Fibroblast of peridontal ligament (primary cell): ENCODE measurements at regions not wholly inside any gene's neighbourhood (a gene's known extent, or its start where the extent isn't known, plus 50 kb on each side); places are given as distances from the start of the nearest gene placed in this dataset.
A peak's percentile ranks its signal among the peaks of the same experiment; 100 is the strongest.
"Not testable (repeated sequence)": the region's sequence is repeated elsewhere in the genome, so short reads cannot be mapped to it uniquely, and the experiment has no call there.

Source experiments
- DNase-seq: peaks from one replicate; pipeline ENCODE4 v3.0.0-alpha.2; 2010; ENCODE audit errors: extremely low read depth

DNA sequence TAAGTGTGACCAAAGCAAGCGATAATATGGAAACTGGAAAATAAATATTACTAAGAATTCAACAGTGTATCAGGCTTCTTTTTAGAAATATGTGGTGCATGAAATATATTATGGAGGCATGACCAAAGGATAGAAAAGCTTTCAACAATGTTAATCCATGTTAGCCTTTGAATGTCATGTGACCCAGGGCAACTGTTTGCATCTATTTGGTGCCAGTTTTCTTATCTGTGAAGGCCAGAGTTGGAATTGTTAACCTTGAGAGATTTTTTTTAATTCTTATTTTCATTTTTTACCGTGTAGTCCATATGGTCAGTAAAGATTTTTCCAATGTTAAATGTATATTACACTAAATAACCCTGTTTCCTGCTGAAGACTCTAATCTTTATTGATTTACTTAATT is 411.1 kb downstream of the BCKDHB start:
- no peak for DNase-seq

DNA sequence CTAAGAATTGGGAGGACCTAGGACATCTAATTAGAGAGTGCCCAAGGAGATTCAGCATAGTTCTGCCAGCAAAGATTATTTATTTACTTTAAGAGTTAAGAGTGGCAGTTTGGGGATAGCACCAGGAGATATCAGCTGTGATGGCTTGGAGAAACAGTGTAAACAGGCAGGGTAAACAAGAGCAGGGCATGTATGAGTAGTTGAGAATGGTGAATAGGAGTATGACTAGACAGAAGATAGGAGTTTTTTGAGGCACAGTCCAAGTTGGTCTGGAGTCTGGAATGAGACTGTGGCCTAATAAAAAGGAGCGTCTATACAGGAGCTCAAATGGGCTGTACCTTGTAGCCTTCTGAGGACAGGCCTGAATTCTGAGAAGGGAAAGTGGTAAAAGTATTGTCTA is 404.1 kb downstream of the BCKDHB start:
- DNase-seq, result not testable (repeated sequence)

DNA sequence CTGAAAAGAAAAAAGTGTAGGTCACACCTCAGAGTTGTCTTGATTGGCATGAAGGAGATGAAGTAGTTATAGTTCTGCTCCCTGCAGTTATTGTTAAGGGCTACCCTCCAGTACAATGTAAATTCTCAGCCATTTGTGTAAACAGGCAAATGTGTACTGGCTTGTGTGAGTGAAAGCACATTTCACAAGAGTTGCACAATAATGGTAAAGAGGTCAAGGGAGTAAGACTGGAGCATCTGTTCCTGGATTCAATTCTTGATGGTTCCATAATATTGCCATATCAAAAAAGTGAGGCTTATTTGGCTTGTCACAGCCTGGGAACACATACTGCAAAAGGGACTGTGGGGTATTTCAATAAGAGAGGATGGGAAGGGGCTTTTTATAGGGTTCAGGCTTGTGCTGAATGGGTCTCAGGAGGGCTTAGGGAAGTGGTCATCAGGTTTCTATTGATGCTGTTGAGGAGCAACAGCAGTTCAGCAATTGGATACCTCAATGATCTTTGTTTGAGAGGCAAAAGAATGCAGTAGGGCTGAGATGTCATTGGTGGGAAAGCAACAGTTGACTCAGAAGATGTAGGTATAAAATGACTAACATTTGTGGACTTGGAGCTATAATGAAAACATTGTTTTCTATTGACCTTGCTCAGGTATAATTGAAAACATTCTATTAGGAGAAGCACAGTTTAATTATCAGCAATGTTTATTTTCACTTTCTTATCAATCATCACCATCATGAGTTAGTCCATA is 402.6 kb downstream of the BCKDHB start:
- peak; percentile 68 for DNase-seq

DNA sequence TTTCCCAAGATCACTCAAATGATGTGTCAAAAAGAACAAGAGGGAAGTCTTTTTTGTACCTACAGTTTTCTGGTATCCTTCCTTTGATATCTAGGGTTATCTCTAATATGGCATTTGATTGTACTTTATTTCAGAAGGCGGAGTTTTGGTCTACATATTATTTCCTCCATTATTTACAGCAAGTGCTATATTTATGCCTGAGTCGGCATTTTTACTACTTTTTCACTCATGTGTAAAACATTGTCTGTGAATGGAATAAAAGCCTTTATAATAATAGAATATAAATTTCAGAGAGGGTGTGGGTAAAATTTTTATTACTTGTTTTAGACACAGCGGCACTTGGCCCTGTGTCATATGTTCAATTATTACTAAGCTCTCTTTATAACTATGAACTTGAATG is 398.4 kb downstream of the BCKDHB start:
- no peak for DNase-seq

DNA sequence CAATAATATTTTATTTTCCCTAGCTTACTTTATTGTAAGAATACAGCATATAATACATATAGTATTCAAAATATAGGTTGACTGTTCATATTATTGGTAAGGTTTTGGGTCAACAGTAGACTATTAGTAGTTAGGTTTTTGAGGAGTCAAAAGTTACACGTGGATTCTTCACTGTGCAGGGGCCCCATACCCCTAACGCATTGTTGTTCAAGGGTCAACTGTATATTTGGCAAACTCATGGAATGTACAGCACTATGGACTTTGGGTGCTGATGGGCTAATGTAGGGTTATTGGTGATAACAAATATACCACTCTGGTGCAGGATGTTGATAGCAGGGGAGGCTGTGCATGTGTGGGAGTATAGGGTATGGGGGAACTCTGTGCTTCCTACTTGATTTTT is 397.2 kb downstream of the BCKDHB start:
- DNase-seq, result no peak

DNA sequence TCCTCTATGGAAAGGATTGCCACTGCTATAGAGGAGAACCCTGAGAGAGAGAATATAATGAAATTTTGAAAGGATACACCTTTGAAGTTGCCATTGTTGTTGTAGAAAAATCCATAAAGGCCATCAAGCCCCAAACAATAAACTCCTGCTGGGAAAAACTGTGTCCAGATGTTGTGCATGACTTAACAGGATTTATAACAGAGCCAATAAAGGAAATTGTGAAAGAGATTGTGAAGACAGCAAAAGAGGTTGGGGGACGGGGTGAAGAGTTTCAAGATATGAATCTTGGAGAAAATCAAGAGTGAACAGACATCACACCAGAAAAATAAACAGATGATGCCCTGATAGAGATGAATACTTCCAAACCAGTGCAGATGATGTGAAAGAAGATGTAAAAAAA is 396.4 kb downstream of the BCKDHB start:
- DNase-seq, result peak; percentile 29

DNA sequence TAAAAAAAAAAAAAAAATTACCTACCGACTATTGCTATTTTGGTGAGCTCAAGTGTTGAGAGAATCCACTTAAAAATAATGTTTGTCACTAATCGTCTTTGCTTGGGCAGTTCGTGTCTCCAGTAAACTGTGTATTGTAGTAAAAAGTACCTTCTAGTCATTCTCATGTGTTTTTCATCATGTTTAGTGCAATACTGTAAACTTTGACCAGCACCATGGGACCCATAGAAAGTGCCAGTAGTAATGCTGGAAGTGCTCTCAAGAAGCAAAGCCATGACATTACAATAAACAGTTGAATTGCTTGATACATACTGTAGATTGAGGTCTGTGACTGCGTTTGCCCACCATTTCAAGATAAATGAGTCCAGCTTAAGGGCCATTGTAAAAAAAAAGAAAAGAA is 395.2 kb downstream of the BCKDHB start:
- peak; percentile 46 for DNase-seq

DNA sequence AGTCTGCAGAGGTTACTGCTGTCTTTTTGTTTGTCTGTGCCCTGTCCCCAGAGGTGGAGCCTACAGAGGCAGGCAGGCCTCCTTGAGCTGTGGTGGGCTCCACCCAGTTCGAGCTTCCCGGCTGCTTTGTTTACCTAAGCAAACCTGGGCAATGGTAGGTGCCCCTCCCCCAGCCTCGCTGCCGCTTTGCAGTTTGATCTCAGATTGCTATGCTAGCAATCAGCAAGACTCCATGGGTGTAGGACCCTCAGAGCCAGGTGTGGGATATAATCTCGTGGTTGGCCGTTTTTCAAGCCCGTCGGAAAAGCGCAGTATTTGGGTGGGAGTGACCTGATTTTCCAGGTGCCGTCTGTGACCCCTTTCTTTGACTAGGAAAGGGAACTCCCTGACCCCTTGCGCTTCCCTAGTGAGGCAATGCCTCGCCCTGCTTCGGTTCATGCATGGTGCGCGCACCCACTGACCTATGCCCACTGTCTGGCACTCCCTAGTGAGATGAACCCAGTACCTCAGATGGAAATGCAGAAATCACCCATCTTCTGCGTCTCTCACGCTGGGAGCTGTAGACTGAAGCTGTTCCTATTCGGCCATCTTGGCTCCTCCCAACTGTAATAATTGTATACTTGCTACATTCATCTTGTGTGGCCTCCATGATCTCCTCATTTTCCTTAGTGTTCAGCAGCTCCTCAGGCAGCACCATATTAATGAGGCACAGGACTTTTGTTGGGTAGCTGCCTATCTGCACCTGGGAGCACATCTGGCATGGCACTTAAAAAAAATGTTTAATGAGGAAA is 391.4 kb downstream of the BCKDHB start:
- DNase-seq, result not testable (repeated sequence)

DNA sequence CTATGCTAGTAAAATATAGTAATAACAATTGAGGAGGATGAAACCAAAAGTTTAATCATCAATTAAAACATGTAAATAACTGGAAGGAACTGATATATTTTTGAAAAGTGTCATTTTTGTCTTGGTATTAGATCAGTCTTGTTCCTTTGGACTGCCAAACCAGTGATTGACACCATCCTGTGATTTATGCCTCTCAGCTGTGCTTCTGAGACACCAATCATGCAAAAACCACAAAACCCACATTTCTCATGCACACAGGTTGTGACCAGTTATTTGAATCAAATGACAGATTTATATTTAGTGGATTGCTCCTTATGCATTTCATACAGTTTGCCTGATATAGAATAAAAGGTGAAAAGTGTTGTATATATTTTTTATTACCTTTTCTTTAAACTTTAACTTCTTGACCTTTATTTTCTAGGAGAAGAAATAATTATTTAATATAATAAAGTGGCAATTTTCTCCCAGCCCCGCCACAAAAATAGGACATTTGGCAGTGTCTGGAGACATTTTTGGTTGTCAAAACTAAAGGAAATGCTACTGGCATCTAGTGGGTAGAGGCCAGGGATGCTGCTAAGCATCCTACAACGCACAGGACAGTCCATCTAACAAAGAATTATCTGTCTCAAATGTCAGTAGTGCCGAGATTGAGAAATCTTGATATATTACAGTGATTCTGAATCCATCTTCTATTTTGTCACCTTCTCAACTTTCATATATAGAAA is 383.6 kb downstream of the BCKDHB start:
- DNase-seq, result no peak

DNA sequence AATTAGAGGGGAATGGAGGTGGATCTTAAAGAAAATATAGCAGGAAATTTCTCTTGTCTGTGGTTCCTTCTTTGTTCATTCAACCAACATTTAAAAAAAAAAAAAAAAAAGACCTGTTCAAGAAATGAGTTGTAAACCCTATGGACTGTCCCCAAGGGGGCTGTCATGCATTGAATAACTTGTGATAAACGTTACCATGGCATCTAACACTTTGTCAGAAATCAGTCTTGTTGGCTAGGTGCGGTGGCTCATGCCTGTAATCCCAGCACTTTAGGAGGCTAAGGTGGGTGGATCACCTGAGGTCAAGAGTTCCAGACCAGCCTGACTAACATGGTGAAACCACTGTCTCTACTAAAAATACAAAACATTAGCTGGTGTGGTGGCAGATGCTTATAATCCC is 381.7 kb downstream of the BCKDHB start:
- no peak for DNase-seq

DNA sequence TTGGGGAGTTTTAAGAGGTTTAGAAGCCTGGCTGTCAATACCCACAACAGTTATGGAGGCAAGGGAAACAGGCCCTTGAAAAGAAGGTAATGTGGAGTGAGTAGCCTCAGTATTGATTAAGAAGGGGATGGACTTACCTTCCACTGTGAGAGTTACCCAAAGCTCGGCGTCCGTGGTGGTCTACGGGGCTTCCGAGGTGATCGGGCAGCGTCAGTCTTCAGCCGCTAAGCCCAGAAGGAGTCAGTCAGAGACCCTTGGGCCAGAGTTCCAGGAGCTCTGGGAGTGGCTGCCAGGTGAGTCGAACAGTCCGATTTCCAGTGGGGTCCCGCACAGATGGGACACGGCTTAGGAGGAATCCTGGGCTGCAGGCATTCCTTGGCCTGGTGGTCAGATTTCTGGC is 379.0 kb downstream of the BCKDHB start:
- DNase-seq, result not testable (repeated sequence)

DNA sequence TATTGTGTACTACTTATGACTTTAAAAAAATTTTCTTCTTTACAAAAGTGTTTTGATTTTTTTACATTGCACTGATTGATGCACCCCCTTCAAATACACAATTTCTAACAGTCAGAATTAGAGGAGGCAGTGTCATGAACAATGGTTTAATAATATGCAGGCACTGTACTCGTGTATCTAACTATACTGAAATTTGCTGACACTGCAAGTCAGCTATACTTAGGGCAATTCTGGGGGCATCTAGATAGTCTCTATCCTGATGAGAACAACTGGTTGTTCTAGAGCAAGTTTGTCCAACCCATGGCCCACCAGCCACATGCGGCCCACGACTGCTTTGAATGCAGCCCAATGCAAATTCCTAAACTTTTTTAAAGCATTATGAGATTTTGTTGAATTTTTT is 375.6 kb downstream of the BCKDHB start:
- DNase-seq, result no peak

DNA sequence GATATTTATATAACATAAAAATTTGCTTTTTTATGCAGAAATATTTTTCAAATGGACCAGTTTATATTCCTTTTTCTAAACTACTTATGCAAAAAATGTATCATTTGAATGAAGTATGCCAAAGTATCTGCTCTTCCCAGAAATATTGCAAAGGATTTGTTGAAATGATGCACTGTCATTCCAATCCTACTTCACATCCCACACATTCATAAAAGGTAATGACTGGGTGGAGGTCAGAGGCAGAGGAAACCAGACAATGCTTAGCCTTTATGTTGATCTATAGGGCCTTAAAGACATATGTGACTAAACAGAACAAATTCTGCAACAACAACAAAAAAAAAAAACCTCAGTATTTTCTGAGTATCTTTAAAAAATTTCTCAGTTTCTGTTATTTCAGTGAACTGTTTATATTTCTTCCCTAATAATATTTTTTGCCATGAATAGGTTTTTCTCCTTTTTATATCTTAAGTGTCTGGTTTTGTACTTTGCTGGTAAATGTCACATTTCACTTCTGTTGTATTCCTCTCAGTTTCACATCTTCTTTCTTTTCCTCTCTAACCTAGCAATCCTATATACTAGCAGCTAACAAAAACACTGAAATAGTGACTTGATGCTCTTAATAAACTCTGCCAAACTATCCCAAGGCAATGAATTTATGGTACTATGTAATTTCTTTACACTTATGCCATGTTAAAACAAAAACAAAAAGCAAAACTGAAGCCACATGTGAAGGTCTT is 374.1 kb downstream of the BCKDHB start:
- DNase-seq, result no peak

DNA sequence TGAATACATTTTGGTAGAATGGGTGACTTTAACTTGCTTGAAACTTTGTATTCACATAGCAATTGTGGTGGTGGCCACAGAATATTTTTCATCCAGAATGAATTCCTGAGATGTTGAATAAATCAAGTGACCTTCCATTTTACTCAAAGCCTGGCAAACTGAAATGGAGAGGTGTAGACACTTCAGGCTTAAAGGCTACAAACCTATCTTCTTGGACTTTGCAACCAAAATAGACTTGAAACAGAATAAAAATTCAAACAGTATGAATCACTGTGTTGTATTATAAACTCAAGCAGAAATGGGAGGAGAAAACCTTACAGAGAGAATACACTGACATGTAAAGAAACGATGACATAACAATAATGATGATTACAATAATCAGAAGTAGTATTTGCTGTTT is 371.6 kb downstream of the BCKDHB start:
- DNase-seq, result peak; percentile 27

DNA sequence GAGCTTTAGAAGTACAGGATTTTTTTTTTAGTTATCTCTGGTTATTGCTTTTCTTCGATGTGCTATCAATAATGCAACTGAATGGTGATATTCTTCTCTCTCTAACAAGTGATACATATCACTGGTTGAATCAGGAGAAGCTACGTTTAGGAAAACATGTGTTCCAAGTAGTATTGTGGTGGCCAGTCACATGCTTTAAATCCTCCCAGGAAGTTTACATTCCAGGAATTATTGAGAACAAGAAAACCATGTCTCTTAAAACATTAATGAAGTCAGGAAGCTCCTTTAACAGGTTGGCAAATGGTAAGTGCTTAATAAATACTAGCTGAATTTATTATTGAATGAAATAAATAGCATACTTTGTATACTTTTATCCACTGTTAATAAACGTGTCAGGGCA is 371.1 kb downstream of the BCKDHB start:
- DNase-seq, result peak; percentile 60

DNA sequence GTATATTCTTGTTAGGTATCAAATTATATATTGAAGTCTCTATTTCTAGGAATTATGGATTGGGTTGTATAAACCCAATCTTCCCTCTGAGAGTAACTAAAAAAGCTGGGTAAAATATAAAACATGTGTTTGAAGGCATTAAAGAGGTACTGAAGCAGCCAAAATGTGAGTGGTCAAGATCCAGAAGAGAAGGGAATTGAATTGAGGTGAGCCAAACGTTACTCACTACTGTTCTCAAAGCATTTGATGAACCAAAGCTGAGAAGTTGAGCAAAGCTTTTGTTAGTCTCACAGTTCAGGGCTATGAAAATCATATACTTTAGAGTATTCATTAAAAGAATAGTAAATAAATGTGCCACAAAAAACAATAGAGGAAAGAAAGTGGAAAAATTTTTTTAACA is 365.8 kb downstream of the BCKDHB start:
- DNase-seq, result peak; percentile 76

DNA sequence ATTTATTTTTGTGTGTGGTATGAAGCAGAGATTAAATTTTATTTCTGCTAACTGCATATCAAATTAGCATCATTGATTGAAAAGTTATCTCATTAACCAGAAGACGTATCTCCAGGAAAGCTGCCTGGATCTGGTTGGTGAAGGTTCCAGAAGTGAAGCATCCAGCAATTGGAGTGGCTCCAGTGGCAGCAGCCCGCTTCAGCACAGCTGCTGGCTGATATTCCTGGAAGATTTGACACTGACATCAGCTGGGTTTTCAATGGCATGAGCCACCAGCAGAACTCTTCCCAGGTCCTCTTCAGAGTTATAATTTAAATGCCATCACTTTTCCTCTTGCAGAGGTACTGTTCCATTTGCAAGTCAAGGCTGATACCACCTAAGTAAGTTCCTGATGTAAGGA is 363.5 kb downstream of the BCKDHB start:
- DNase-seq, result no peak

DNA sequence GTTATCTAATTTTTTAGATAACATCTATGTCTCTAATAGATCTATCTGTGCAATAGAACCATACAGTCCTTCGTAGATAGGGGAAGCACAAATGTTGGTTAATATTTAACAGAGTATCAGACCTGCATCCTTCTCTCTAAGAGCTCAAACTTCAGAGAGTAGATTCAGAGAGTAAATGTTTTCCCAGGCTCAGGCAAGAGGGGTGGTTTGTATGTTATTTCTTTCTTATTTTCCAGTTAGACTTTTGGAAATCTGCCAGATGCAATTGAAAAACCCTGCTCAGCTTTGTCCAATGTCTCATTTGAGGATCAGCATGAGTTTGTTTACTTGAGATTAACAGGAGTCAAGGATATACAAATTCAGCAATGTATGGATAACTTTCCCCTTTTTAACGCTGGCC is 361.9 kb downstream of the BCKDHB start:
- no peak for DNase-seq

DNA sequence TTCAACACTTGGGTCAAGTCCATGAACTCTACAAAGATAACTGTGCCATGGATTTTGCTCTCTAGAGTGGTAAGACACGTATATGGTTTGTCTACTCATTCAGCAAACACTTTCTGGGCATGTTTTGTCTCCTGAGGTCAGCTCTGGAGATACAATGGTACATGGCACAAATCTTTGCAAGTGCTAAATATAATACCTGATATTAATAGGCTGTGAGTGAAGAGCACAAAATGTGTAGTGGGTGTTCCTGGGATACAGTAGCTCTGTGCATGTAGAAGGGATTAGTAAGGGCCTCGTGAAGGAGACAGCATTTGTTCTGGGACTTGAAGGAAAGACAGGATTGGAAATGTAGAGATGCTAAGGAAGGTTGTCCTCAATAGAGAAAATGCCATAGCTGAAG is 360.9 kb downstream of the BCKDHB start:
- no peak for DNase-seq

DNA sequence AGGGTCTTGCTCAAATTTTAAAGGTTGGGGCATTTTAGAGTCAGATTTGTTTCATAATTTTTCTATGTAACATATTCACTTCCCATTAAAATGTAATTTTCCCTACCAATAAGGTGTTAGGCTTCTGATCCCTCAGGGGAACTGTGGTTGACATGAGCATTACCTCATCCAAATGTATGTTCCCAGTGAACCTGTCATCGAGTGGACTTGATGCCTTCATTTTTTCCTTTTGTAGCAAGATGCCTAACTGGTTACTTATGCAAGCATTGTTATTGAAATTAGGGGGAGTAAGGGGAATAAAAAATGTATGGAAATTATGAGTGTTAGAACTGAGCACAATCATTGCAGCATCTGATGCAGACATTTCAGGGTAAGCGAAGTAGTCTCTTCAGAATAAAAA is 360.5 kb downstream of the BCKDHB start:
- no peak for DNase-seq

DNA sequence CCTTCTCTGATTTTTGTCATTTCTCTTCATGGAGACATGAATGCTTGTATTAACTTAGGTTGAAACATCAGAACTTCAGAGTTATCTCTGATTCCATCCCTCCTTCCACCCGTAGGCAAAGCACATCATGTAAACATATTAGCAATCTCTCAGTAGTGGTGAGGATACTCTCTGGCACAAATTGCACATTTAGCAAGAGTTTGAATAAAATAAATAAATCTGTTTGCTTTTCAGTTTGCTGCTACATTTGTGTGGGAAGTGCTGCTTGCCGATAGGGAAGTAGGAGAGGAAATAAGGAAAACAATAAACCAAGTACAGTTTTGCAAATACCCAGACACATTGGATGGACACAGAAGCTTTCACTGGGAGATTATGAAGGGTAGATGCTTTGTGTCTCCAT is 359.0 kb downstream of the BCKDHB start:
- DNase-seq, result peak; percentile 30

DNA sequence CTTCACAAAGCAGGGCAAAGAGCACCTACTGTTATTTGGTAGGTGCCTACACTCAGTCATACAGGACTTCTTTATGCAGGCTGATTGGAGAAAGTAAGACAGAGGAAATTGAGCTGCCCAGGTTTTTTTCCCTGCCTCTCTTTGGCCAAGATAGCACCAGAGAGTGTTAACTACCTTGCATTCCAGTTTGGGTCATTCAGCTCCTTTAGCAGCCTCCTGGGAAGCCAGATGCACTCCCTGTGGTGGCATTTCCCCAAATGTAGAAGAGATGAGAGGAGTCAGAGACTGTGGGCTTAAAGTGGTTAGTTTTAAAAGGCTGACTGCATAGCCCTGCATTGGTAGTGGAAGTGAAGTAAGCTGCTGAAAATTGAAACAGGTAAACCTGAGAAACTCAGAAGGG is 358.4 kb downstream of the BCKDHB start:
- DNase-seq, result no peak
